Chondrocyte (in vitro differentiated cells): ENCODE measurements at regions not wholly inside any gene's neighbourhood (a gene's known extent, or its start where the extent isn't known, plus 50 kb on each side); places are given as distances from the start of the nearest gene placed in this dataset.

Experiments
- DNase-seq: peaks from one replicate; pipeline ENCODE4 v3.0.0; 2021; ENCODE audit warnings: mixed read lengths, low spot score
- H3K27ac Mint-ChIP-seq: one replicate; pipeline ENCODE4 v1.8.0; 2021; ENCODE audit warnings: mild to moderate bottlenecking, moderate library complexity, mixed read lengths; ENCODE audit not compliant: unreplicated experiment
- H3K27me3 Mint-ChIP-seq: 2 replicates; pipeline ENCODE4 v1.8.0; 2021; ENCODE audit warnings: low read depth, mixed read lengths
- H3K36me3 Mint-ChIP-seq: 2 replicates; pipeline ENCODE4 v1.8.0; 2021; ENCODE audit warnings: low read depth, mixed read lengths
- H3K4me1 Mint-ChIP-seq: 2 replicates; pipeline ENCODE4 v1.8.0; 2021; ENCODE audit warnings: low read depth, mild to moderate bottlenecking, mixed read lengths
- H3K4me3 Mint-ChIP-seq: one replicate; pipeline ENCODE4 v1.8.0; 2021; ENCODE audit warnings: mild to moderate bottlenecking, moderate library complexity, mixed read lengths; ENCODE audit not compliant: unreplicated experiment
- H3K9me3 Mint-ChIP-seq: 2 replicates; pipeline ENCODE4 v1.8.0; 2021; ENCODE audit warnings: low read depth, mixed read lengths
- CTCF ChIP-seq: fragments of 200-600 bp; sonication (generic); IDR thresholded peaks from 2 replicates; pipeline ENCODE4 v1.5.0; 2021; ENCODE audit warnings: antibody characterized with exemption, mild to moderate bottlenecking, moderate library complexity

DNA sequence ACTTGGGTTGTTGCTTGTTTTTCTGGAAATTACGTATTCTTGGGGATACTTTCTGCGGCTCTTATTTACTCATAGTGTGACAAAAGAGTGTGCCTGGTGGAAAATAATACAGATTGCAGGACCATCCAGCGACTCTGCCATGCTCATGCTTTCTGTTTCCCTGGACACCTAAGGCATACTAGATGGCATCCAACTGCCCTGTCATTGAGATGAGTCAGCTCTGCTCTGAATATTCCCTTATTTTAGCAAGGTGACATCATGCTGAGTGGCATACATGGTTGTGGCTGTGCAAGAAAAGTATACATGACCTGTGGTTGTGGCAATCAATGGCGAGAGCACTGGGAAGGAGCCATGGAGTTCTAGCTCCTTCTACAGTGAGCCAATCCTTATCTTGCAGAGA, 471.0 kb downstream of the TMEM182 start:
- no peaks in the 10 kb centered on the region for H3K27me3 Mint-ChIP-seq
- peaks cover 2% of the 10 kb centered on the region for H3K9me3 Mint-ChIP-seq
- H3K4me3 Mint-ChIP-seq, result no peak overlapping the region
- DNase-seq, result no peak
- no peak for TF ChIP-seq CTCF
- no peaks in the 10 kb centered on the region for H3K36me3 Mint-ChIP-seq
- H3K27ac Mint-ChIP-seq, result no peak overlapping the region
- no peaks in the 10 kb centered on the region for H3K4me1 Mint-ChIP-seq

GRCh38 chr2:103233691-103234090, 471.9 kb downstream of the TMEM182 start:
- H3K27me3 Mint-ChIP-seq, result no peaks in the 10 kb centered on the region
- no peak for TF ChIP-seq CTCF
- no peak for DNase-seq
- H3K36me3 Mint-ChIP-seq, result no peaks in the 10 kb centered on the region
- H3K4me1 Mint-ChIP-seq, result no peaks in the 10 kb centered on the region
- peaks cover 9% of the 10 kb centered on the region for H3K9me3 Mint-ChIP-seq
- no peak overlapping the region for H3K27ac Mint-ChIP-seq
- no peak overlapping the region for H3K4me3 Mint-ChIP-seq

DNA sequence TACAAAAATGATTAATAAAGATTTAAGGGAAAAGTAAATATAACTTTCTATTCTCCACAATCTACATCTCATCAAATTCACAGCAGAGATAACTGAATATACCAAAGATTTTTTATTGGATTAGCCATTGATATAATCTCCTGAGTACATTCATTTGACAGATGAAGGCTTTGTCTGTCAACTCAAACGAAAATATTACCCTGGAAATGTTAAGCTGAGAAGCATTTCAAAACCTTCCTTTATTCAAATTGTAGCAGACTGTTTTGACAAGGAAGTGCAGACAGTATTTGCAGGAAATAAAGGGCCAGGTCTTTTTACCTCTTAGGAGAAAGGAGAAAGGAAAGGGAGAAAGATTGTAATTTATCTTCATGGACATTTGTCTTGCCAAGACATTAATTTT, 473.5 kb downstream of the TMEM182 start:
- no peaks in the 10 kb centered on the region for H3K4me1 Mint-ChIP-seq
- TF ChIP-seq CTCF, result no peak
- no peak overlapping the region for H3K27ac Mint-ChIP-seq
- no peaks in the 10 kb centered on the region for H3K36me3 Mint-ChIP-seq
- H3K27me3 Mint-ChIP-seq, result no peaks in the 10 kb centered on the region
- DNase-seq, result no peak
- peaks cover 13% of the 10 kb centered on the region for H3K9me3 Mint-ChIP-seq
- no peak overlapping the region for H3K4me3 Mint-ChIP-seq

DNA sequence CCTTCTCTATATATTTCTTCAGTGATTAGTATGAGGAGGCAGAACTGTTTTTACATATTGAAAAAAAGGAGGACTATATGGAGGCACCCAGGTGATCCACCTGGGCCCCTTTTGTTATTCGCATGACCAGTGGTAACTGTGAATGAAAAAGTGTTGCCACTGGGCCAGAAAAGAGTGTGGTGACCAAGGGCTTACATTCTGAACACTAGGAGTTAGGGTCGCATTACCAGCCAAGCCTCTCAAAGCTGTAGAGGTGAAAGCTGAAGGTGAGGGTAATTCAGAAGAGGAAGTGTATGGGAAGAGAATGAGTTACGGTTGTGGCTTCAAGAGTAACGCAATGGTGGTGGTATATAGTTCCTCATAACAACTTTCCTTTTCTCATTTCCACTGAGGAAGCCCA, 487.6 kb downstream of the TMEM182 start:
- H3K9me3 Mint-ChIP-seq, result peaks cover 6% of the 10 kb centered on the region
- no peak overlapping the region for H3K27ac Mint-ChIP-seq
- no peak overlapping the region for H3K4me3 Mint-ChIP-seq
- no peak for TF ChIP-seq CTCF
- H3K27me3 Mint-ChIP-seq, result peaks cover 2% of the 10 kb centered on the region
- H3K36me3 Mint-ChIP-seq, result no peaks in the 10 kb centered on the region
- no peaks in the 10 kb centered on the region for H3K4me1 Mint-ChIP-seq
- no peak for DNase-seq

DNA sequence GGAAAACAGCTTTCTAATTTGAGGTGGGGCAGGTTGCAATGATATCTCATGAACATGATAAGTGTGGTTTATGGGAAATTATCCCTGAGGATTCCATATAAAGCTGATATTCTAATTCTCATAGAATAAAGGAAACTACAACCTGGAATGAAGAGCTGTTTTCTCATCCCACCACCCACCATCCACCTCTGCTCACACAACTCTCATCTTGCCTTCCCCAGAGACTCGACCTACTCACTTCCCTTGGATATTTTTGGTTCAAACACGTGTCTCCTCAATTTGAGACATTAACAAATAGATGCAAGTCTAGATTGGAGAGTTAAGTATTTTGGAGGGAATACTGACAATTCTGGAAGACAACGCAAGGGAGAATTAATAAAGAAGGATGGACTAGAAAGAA, 490.9 kb downstream of the TMEM182 start:
- TF ChIP-seq CTCF, result no peak
- no peaks in the 10 kb centered on the region for H3K4me1 Mint-ChIP-seq
- no peak overlapping the region for H3K4me3 Mint-ChIP-seq
- no peak for DNase-seq
- peaks cover 6% of the 10 kb centered on the region for H3K9me3 Mint-ChIP-seq
- H3K27ac Mint-ChIP-seq, result no peak overlapping the region
- no peaks in the 10 kb centered on the region for H3K36me3 Mint-ChIP-seq
- peaks cover 2% of the 10 kb centered on the region for H3K27me3 Mint-ChIP-seq
